Sigmoid colon (tissue), 4 donors: ENCODE measurements at regions not wholly inside any gene's neighbourhood (a gene's known extent, or its start where the extent isn't known, plus 50 kb on each side); places are given as distances from the start of the nearest gene placed in this dataset.

Source experiments
- CTCF ChIP-seq, 4 experiments: fragments of 450-650 bp in 3 of 4; fragments of 200-600 bp in 1 of 4; IDR thresholded peaks; one replicate each; pipeline ENCODE4 v1.5.1; 2016 to 2019; ENCODE audit warnings: antibody characterized with exemption in 4 of 4, mild to moderate bottlenecking in 3 of 4, moderate library complexity in 2 of 4
- POLR2A ChIP-seq, 2 donors: fragments of 450-650 bp; IDR thresholded peaks; one replicate each; pipeline ENCODE4 v1.6.1; 2016; ENCODE audit warnings: antibody characterized with exemption in 2 of 2, mild to moderate bottlenecking in 2 of 2, moderate library complexity in 2 of 2
- POLR2AphosphoS5 ChIP-seq, 4 donors: sonication (generic); formaldehyde crosslinking; IDR thresholded peaks; one replicate each; pipeline ENCODE4 v1.6.1; 2017; ENCODE audit warnings: antibody characterized with exemption in 4 of 4

DNA sequence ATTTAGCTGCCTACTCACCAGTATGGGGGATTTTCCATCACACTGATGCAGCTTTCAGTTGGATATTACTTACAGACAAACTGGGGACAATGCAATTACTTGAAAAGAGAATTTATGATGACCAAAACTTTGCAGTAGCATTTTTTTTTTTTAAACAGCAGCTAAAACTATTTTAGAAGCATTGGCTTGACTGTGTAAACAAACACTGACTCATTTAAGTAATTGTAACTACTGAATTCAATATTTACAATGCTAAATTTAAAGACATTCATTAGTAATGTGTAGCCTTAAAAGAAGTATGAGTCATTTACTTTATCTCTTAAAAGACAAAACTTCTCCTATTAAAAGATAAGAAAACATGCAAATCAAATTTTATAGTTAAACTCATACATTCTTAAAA, 295.9 kb upstream of the FERMT1 start:
- TF ChIP-seq CTCF (IDR thresholded peaks at IDR 0.05): no peak
- no peak for TF ChIP-seq POLR2A (IDR thresholded peaks at IDR 0.05)
- TF ChIP-seq POLR2AphosphoS5 (IDR thresholded peaks at IDR 0.05): no peak
